CD4-positive, alpha-beta T cell (primary cell): ENCODE measurements at regions not wholly inside any gene's neighbourhood (a gene's known extent, or its start where the extent isn't known, plus 50 kb on each side); places are given as distances from the start of the nearest gene placed in this dataset.
"Not testable (repeated sequence)": the region's sequence is repeated elsewhere in the genome, so short reads cannot be mapped to it uniquely, and the experiment has no call there.

ENCODE experiments used
- ATAC-seq: fragments of 200-7000 bp; cut with Tn5 transposase; one replicate; pipeline ENCODE4 v1.10.0; 2022; ENCODE audit warnings: mild to moderate bottlenecking; ENCODE audit not compliant: poor library complexity
- CTCF ChIA-PET: fragments of 350-600 bp; sonication (Branson Sonifier 250); formaldehyde crosslinking; loops from one replicate; lab custom pipeline; 2021; ENCODE audit warnings: antibody characterized with exemption, inconsistent platforms; lab: Charles Lee
- POLR2A ChIA-PET: fragments of 350-600 bp; sonication (Branson Sonifier 250); formaldehyde crosslinking; loops from one replicate; lab custom pipeline; 2021; ENCODE audit warnings: antibody characterized with exemption, inconsistent platforms; lab: Charles Lee
- DNase-seq, 14 experiments: peaks; one replicate each; pipeline ENCODE4 v3.0.0-alpha.2; 2013 to 2020; ENCODE audit warnings: mixed read lengths in 2 of 14
- H3K27ac ChIP-seq, 2 donors: one replicate each; pipeline versions ENCODE4 v1.5.1 to v1.7.0; 2013; ENCODE audit warnings: low read length in 2 of 2, low read depth in 1 of 2, mild to moderate bottlenecking in 1 of 2
- H3K27me3 ChIP-seq, 2 experiments: 1 replicate in 1 of 2; 2 replicates in 1 of 2; pipeline versions ENCODE4 v1.6.1 to v1.7.0; 2013; ENCODE audit warnings: low read length in 2 of 2, control low read depth in 1 of 2, mild to moderate bottlenecking in 1 of 2, moderate library complexity in 1 of 2; ENCODE audit not compliant: insufficient read depth in 2 of 2, control insufficient read depth in 1 of 2
- H3K36me3 ChIP-seq: one replicate; pipeline ENCODE4 v1.6.1; 2013; ENCODE audit warnings: low read length, control low read depth; ENCODE audit not compliant: insufficient read depth
- H3K4me1 ChIP-seq: one replicate; pipeline ENCODE4 v1.6.1; 2013; ENCODE audit warnings: low read length, control low read depth; ENCODE audit not compliant: insufficient read depth
- H3K4me3 ChIP-seq: one replicate; pipeline ENCODE4 v1.5.1; 2013; ENCODE audit warnings: mild to moderate bottlenecking, low read length, moderate library complexity
- H3K9me3 ChIP-seq, 2 experiments: 1 replicate in 1 of 2; 2 replicates in 1 of 2; pipeline versions ENCODE4 v1.6.1 to v1.7.0; 2013; ENCODE audit warnings: low read length in 2 of 2, mild to moderate bottlenecking in 2 of 2, control low read depth in 1 of 2, moderate library complexity in 1 of 2; ENCODE audit not compliant: control insufficient read depth in 1 of 2, insufficient read depth in 1 of 2
- H3K27ac Mint-ChIP-seq: one replicate; pipeline ENCODE4 v1.8.0; 2020; ENCODE audit warnings: mixed read lengths
- H3K27me3 Mint-ChIP-seq: one replicate; pipeline ENCODE4 v1.8.0; 2021; ENCODE audit warnings: mixed read lengths
- H3K36me3 Mint-ChIP-seq: one replicate; pipeline ENCODE4 v1.8.0; 2021; ENCODE audit warnings: low read depth, mixed read lengths
- H3K4me1 Mint-ChIP-seq: one replicate; pipeline ENCODE4 v1.8.0; 2021; ENCODE audit warnings: low read depth, mixed read lengths
- H3K4me3 Mint-ChIP-seq: one replicate; pipeline ENCODE4 v1.8.0; 2020; ENCODE audit warnings: mild to moderate bottlenecking, mixed read lengths
- H3K9me3 Mint-ChIP-seq: one replicate; pipeline ENCODE4 v1.8.0; 2020; ENCODE audit warnings: mixed read lengths
- CTCF ChIP-seq: fragments of 200-600 bp; IDR thresholded peaks from one replicate; pipeline ENCODE4 v1.8.0; 2022; ENCODE audit warnings: antibody characterized with exemption, mild to moderate bottlenecking
- intact Hi-C, 2 experiments: fragments of 100-400 bp; cut with DNase I in 1 of 2; cut with micrococcal nuclease in 1 of 2; formaldehyde crosslinking; loops; one replicate each; pipeline versions ENCODE4 v1.15.1 to v1.9.0; 2023 to 2025; cut with DNase I, micrococcal nuclease

GRCh38 chr2:87496036-87497006 is 251.6 kb upstream of the PLGLB2 start:
- intact Hi-C loops, H3K9me3 Mint-ChIP-seq, H3K9me3 ChIP-seq, CTCF ChIA-PET, H3K27me3 Mint-ChIP-seq, H3K27ac ChIP-seq, H3K36me3 Mint-ChIP-seq, H3K27ac Mint-ChIP-seq, H3K36me3 ChIP-seq, H3K4me3 Mint-ChIP-seq, H3K4me3 ChIP-seq, POLR2A ChIA-PET, H3K27me3 ChIP-seq: not testable (repeated sequence)
- H3K4me1 Mint-ChIP-seq: peaks cover 11% of the 10 kb centered on the region
- ATAC-seq (peak; percentile 90), DNase-seq (peak in 6 of 14 experiments; percentile 2 to 89 (median 50))
- H3K4me1 ChIP-seq: peaks cover 11% of the 10 kb centered on the region
- peak; percentile 47 for TF ChIP-seq CTCF

GRCh38 chr2:87497135-87497534 is 250.8 kb upstream of the PLGLB2 start:
- H3K27ac Mint-ChIP-seq, DNase-seq, H3K27me3 Mint-ChIP-seq, H3K27me3 ChIP-seq, POLR2A ChIA-PET, H3K36me3 Mint-ChIP-seq, H3K4me3 Mint-ChIP-seq, H3K27ac ChIP-seq, CTCF ChIA-PET, intact Hi-C loops, H3K36me3 ChIP-seq, H3K9me3 Mint-ChIP-seq, H3K9me3 ChIP-seq, H3K4me3 ChIP-seq, ATAC-seq: not testable (repeated sequence)
- peaks cover 11% of the 10 kb centered on the region for H3K4me1 ChIP-seq
- peaks cover 11% of the 10 kb centered on the region for H3K4me1 Mint-ChIP-seq

GRCh38 chr2:87497700-87498099 is 250.2 kb upstream of the PLGLB2 start:
- H3K27me3 Mint-ChIP-seq: not testable (repeated sequence)

GRCh38 chr2:87498169-87498853 is 249.6 kb upstream of the PLGLB2 start:
- Histone ChIP-seq H3K27ac (peak overlapping the region in 1 of 2 donors; percentile 44), H3K4me1 (peaks cover 11% of the 10 kb centered on the region), H3K4me3 (peak overlapping the region; percentile 14)
- H3K9me3 Mint-ChIP-seq, H3K36me3 ChIP-seq, H3K27ac Mint-ChIP-seq, H3K27me3 Mint-ChIP-seq, H3K4me3 Mint-ChIP-seq, H3K27me3 ChIP-seq, H3K9me3 ChIP-seq, DNase-seq, CTCF ChIA-PET, ATAC-seq, H3K36me3 Mint-ChIP-seq, intact Hi-C loops, POLR2A ChIA-PET: not testable (repeated sequence)
- H3K4me1 Mint-ChIP-seq: peaks cover 11% of the 10 kb centered on the region

More at GRCh38 chr2:87497700-87498099, 250.2 kb upstream of the PLGLB2 start:
- POLR2A ChIA-PET, H3K27me3 ChIP-seq, ATAC-seq, H3K9me3 ChIP-seq, intact Hi-C loops, H3K27ac ChIP-seq, H3K36me3 Mint-ChIP-seq, H3K36me3 ChIP-seq, CTCF ChIA-PET, H3K27ac Mint-ChIP-seq, H3K9me3 Mint-ChIP-seq, H3K4me3 Mint-ChIP-seq, H3K4me3 ChIP-seq: not testable (repeated sequence)
- peaks cover 11% of the 10 kb centered on the region for H3K4me1 Mint-ChIP-seq
- DNase-seq: peak in 1 of 14 experiments; percentile 2
- H3K4me1 ChIP-seq: peaks cover 11% of the 10 kb centered on the region

- ATAC-seq, H3K9me3 ChIP-seq, H3K9me3 Mint-ChIP-seq, H3K36me3 ChIP-seq, CTCF ChIA-PET, H3K4me3 Mint-ChIP-seq, H3K27ac Mint-ChIP-seq, H3K27me3 ChIP-seq, DNase-seq, H3K36me3 Mint-ChIP-seq, H3K27me3 Mint-ChIP-seq, POLR2A ChIA-PET, intact Hi-C loops: not testable (repeated sequence)
- Histone ChIP-seq H3K27ac (peak overlapping the region in 1 of 2 donors; percentile 44), H3K4me3 (peak overlapping the region; percentile 14), H3K4me1 (peaks cover 11% of the 10 kb centered on the region)
- peaks cover 11% of the 10 kb centered on the region for H3K4me1 Mint-ChIP-seq
Measured at GRCh38 chr2:87498854-87499238, 249.0 kb upstream of the PLGLB2 start.

- H3K27me3 Mint-ChIP-seq, H3K9me3 Mint-ChIP-seq, H3K27me3 ChIP-seq, intact Hi-C loops, H3K4me3 ChIP-seq, H3K36me3 ChIP-seq, CTCF ChIA-PET, POLR2A ChIA-PET, H3K36me3 Mint-ChIP-seq, H3K9me3 ChIP-seq: not testable (repeated sequence)
- H3K4me1 Mint-ChIP-seq: peaks cover 11% of the 10 kb centered on the region
- H3K4me3 Mint-ChIP-seq: peak overlapping the region; percentile 75
- peak overlapping the region; percentile 85 for H3K27ac Mint-ChIP-seq
- ATAC-seq (peak; percentile 72), DNase-seq (peak in 3 of 14 experiments; percentile 38 to 66 (median 38))
- Histone ChIP-seq H3K27ac (peak overlapping the region; percentile 46 to 55), H3K4me1 (peaks cover 11% of the 10 kb centered on the region)
Measured at GRCh38 chr2:87499860-87500259, 248.0 kb upstream of the PLGLB2 start.
